Gastrocnemius medialis (tissue), 4 donors: ENCODE measurements at regions not wholly inside any gene's neighbourhood (a gene's known extent, or its start where the extent isn't known, plus 50 kb on each side); places are given as distances from the start of the nearest gene placed in this dataset.

Experiments used
- POLR2A ChIP-seq, 2 donors: fragments of 450-650 bp; IDR thresholded peaks; one replicate each; pipeline ENCODE4 v1.6.1; 2017; ENCODE audit warnings: antibody characterized with exemption in 2 of 2, mild to moderate bottlenecking in 2 of 2, moderate library complexity in 2 of 2
- TF ChIP-seq, protein P1 (sequence below), 5 experiments: fragments of 450-650 bp in 3 of 5; fragments of 200-600 bp in 2 of 5; sonication (generic) in 2 of 5; IDR thresholded peaks in 4 of 5; conservative IDR thresholded peaks in 1 of 5; 1 replicate in 4 of 5; 2 replicates in 1 of 5; pipeline ENCODE4 v1.5.1; 2016 to 2019; ENCODE audit warnings: antibody characterized with exemption in 5 of 5, mild to moderate bottlenecking in 3 of 5, moderate library complexity in 3 of 5

- TF ChIP-seq POLR2A (IDR thresholded peaks at IDR 0.05): no peak
- TF ChIP-seq, protein P1, sequence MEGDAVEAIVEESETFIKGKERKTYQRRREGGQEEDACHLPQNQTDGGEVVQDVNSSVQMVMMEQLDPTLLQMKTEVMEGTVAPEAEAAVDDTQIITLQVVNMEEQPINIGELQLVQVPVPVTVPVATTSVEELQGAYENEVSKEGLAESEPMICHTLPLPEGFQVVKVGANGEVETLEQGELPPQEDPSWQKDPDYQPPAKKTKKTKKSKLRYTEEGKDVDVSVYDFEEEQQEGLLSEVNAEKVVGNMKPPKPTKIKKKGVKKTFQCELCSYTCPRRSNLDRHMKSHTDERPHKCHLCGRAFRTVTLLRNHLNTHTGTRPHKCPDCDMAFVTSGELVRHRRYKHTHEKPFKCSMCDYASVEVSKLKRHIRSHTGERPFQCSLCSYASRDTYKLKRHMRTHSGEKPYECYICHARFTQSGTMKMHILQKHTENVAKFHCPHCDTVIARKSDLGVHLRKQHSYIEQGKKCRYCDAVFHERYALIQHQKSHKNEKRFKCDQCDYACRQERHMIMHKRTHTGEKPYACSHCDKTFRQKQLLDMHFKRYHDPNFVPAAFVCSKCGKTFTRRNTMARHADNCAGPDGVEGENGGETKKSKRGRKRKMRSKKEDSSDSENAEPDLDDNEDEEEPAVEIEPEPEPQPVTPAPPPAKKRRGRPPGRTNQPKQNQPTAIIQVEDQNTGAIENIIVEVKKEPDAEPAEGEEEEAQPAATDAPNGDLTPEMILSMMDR (IDR thresholded peaks at IDR 0.05 in 4 of 5, conservative IDR thresholded peaks at IDR 0.05 in 1 of 5): no peak
Observed at GRCh38 chr3:655824-656223, 437.0 kb upstream of the CNTN6 start.
